Loucy (cell line): ENCODE measurements at regions not wholly inside any gene's neighbourhood (a gene's known extent, or its start where the extent isn't known, plus 50 kb on each side); places are given as distances from the start of the nearest gene placed in this dataset.

Experiments used
- H2AFZ ChIP-seq: fragments of 200-600 bp; sonication (generic); 2 replicates; pipeline ENCODE4 v1.6.0; 2016; ENCODE audit warnings: antibody characterized with exemption, mild to moderate bottlenecking, low read length, moderate library complexity
- H3F3A ChIP-seq: fragments of 200-600 bp; 2 replicates; pipeline ENCODE4 v1.6.0; 2016; ENCODE audit warnings: antibody characterized with exemption, low read depth, mild to moderate bottlenecking
- H3K27me3 ChIP-seq: fragments of 200-600 bp; sonication (generic); 2 replicates; pipeline ENCODE4 v1.6.1; 2014; ENCODE audit warnings: low read length, mild to moderate bottlenecking; ENCODE audit not compliant: insufficient read depth, poor library complexity, severe bottlenecking
- H3K36me3 ChIP-seq: fragments of 200-600 bp; sonication (generic); 2 replicates; pipeline ENCODE4 v1.6.1; 2016; ENCODE audit warnings: low read length; ENCODE audit not compliant: insufficient read depth
- H3K4me1 ChIP-seq: fragments of 200-600 bp; sonication (generic); 2 replicates; pipeline ENCODE4 v1.5.1; 2014; ENCODE audit warnings: low read length, mild to moderate bottlenecking; ENCODE audit not compliant: insufficient read depth, poor library complexity, severe bottlenecking
- H3K4me2 ChIP-seq: fragments of 200-600 bp; sonication (generic); 2 replicates; pipeline ENCODE4 v1.6.0; 2014; ENCODE audit warnings: antibody characterized with exemption, low read length, low read depth, mild to moderate bottlenecking; ENCODE audit not compliant: poor library complexity, severe bottlenecking
- H3K4me3 ChIP-seq: fragments of 200-600 bp; sonication (generic); 2 replicates; pipeline ENCODE4 v1.5.1; 2014; ENCODE audit warnings: low read length, mild to moderate bottlenecking, mixed read lengths; ENCODE audit not compliant: poor library complexity, severe bottlenecking
- H3K79me2 ChIP-seq: fragments of 200-600 bp; sonication (generic); 2 replicates; pipeline ENCODE4 v1.6.1; 2014; ENCODE audit warnings: low read length; ENCODE audit not compliant: insufficient read depth
- H3K9ac ChIP-seq: fragments of 200-600 bp; sonication (generic); 2 replicates; pipeline ENCODE4 v1.6.0; 2014; ENCODE audit warnings: mild to moderate bottlenecking, low read depth, low read length, moderate library complexity; ENCODE audit not compliant: poor library complexity, severe bottlenecking
- H3K9me2 ChIP-seq: fragments of 200-600 bp; sonication (generic); replicated peaks from 2 replicates; pipeline ENCODE4 v1.6.1; 2016; ENCODE audit warnings: low read depth, low read length, mixed read lengths
- H3K9me3 ChIP-seq: fragments of 200-600 bp; sonication (generic); 2 replicates; pipeline ENCODE4 v1.6.1; 2014; ENCODE audit warnings: mild to moderate bottlenecking, antibody characterized with exemption, low read length, low read depth; ENCODE audit not compliant: insufficient read depth
- H4K20me1 ChIP-seq: fragments of 200-600 bp; sonication (generic); 2 replicates; pipeline ENCODE4 v1.6.0; 2014; ENCODE audit warnings: antibody characterized with exemption, low read length, mild to moderate bottlenecking; ENCODE audit not compliant: insufficient read depth, poor library complexity, severe bottlenecking
- EZH2phosphoT487 ChIP-seq: fragments of 200-600 bp; IDR thresholded peaks from 2 replicates; pipeline ENCODE4 v1.6.1; 2018; ENCODE audit warnings: antibody characterized with exemption, mild to moderate bottlenecking, moderate library complexity, borderline replicate concordance
- TF ChIP-seq, protein P1 (sequence below): fragments of 200-600 bp; sonication (generic); conservative IDR thresholded peaks from 2 replicates; pipeline ENCODE4 v1.5.1; 2014; ENCODE audit warnings: mild to moderate bottlenecking, antibody characterized with exemption, low read length

DNA sequence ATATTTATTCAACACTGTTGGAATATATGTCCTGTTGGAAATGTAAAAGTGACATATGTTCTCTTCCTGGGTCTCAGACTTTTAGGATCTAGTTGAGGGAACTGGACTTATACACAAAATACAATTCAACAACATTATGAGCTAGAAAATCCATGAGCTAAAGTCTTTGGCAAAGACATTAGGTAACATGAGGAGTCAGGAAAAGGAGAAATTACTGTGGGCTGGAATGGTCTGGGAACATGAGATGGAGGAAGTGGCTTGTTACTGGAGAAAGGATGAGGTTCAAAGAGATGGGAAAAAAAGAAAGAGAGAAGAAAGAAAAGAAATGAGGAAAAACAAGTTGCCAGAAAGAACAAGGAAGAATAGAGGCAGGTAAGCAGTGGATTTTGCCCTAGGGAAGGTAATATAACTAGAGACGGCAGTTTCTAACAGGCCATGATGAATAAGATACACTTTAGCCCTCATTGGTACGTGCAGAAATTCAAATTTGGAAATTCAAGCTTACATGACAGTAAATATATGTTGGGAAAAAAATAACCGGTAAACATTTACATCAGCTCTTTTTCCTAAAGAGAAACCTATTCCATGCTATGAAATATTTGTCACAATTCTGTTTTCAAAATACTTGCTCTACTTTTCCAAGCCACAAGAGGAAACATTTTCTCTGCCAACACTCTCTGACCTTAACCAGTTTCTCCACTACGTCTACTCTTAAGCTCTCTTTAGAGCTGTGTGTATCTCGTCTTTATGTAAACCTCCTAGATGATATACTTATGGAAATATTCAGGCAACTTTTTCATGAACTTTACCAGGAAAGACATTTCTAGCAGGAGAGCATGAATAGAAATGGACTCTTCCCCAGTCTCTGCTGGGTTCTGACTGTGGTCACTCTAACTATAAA is 268.8 kb upstream of the BTG1 start:
- no peak overlapping the region for H2AFZ ChIP-seq
- no peaks in the 10 kb centered on the region for H3K4me1 ChIP-seq
- no peak overlapping the region for H3K4me3 ChIP-seq
- no peaks in the 10 kb centered on the region for H3K36me3 ChIP-seq
- H4K20me1 ChIP-seq, result no peaks in the 10 kb centered on the region
- H3F3A ChIP-seq, result no peaks in the 10 kb centered on the region
- TF ChIP-seq, protein P1, sequence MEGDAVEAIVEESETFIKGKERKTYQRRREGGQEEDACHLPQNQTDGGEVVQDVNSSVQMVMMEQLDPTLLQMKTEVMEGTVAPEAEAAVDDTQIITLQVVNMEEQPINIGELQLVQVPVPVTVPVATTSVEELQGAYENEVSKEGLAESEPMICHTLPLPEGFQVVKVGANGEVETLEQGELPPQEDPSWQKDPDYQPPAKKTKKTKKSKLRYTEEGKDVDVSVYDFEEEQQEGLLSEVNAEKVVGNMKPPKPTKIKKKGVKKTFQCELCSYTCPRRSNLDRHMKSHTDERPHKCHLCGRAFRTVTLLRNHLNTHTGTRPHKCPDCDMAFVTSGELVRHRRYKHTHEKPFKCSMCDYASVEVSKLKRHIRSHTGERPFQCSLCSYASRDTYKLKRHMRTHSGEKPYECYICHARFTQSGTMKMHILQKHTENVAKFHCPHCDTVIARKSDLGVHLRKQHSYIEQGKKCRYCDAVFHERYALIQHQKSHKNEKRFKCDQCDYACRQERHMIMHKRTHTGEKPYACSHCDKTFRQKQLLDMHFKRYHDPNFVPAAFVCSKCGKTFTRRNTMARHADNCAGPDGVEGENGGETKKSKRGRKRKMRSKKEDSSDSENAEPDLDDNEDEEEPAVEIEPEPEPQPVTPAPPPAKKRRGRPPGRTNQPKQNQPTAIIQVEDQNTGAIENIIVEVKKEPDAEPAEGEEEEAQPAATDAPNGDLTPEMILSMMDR, result no peak
- TF ChIP-seq EZH2phosphoT487, result no peak
- no peak overlapping the region for H3K4me2 ChIP-seq
- no peaks in the 10 kb centered on the region for H3K27me3 ChIP-seq
- no peak overlapping the region for H3K9ac ChIP-seq
- no peaks in the 10 kb centered on the region for H3K9me3 ChIP-seq
- H3K79me2 ChIP-seq, result no peaks in the 10 kb centered on the region
- H3K9me2 ChIP-seq, result no peaks in the 10 kb centered on the region

DNA sequence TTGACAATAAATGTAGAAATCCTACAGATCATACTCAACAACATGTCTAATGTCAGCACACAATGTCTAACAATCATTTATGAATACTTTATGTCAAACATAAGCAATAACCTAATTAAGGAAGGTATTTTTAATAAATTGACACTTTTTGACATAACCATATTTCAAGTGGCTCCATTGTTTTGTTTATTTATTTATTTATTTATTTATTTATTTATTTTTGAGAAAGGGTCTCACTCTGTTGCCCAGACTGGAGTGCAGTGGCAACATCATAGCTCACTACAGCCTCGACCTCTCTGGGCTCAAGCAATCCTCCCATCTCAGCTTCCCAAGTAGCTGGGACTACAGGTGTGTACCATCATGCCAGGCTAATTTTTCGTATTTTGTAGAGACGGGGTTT is 267.6 kb upstream of the BTG1 start:
- Histone ChIP-seq H3K4me3 (no peak overlapping the region), H3K4me2 (no peak overlapping the region), H3F3A (no peaks in the 10 kb centered on the region), H3K9me2 (no peaks in the 10 kb centered on the region), H3K9me3 (no peaks in the 10 kb centered on the region; the same call in 1 of the 2 replicates), H3K79me2 (no peaks in the 10 kb centered on the region), H4K20me1 (no peaks in the 10 kb centered on the region), H3K36me3 (no peaks in the 10 kb centered on the region), H3K9ac (no peak overlapping the region), H2AFZ (no peak overlapping the region), H3K27me3 (no peaks in the 10 kb centered on the region), H3K4me1 (no peaks in the 10 kb centered on the region)
- TF ChIP-seq, protein P1, result no peak
- TF ChIP-seq EZH2phosphoT487, result no peak

DNA sequence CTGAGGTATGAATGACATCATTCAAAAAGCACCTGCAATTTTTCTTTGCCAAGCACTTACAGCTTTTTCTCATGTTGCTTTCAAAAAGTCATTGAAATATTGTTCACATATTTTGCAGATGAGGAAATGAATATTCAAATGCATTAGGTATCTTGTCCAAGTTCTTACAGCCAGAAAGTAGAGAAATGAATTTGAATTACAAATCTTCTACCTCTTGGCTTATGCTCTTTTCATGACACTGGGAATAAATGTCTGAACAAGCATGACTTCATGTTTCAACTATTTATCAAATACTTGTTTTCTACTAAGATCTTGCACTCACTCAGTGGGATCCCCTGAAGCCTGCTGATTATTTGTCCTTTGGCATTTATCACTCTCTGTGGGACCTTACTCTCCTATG is 267.2 kb upstream of the BTG1 start:
- no peaks in the 10 kb centered on the region for H3K79me2 ChIP-seq
- no peaks in the 10 kb centered on the region for H3F3A ChIP-seq
- no peaks in the 10 kb centered on the region for H3K27me3 ChIP-seq
- no peak overlapping the region for H3K9ac ChIP-seq
- H4K20me1 ChIP-seq, result no peaks in the 10 kb centered on the region
- TF ChIP-seq, protein P1, result no peak
- TF ChIP-seq EZH2phosphoT487, result no peak
- H3K36me3 ChIP-seq, result no peaks in the 10 kb centered on the region
- H2AFZ ChIP-seq, result no peak overlapping the region
- H3K4me1 ChIP-seq, result no peaks in the 10 kb centered on the region
- H3K4me3 ChIP-seq, result no peak overlapping the region
- H3K9me2 ChIP-seq, result no peaks in the 10 kb centered on the region
- H3K4me2 ChIP-seq, result no peak overlapping the region
- no peaks in the 10 kb centered on the region; the same call in 1 of the 2 replicates for H3K9me3 ChIP-seq
